ENCODE measurements at regions not wholly inside any gene's neighbourhood (a gene's known extent, or its start where the extent isn't known, plus 50 kb on each side); places are given as distances from the start of the nearest gene placed in this dataset.

GRCh38 chr15:99507504-99508310 is 58.1 kb upstream of the MEF2A start (continued):
- TF ChIP-seq HSF1 (IDR thresholded peaks at IDR 0.05; ENCODE audit: low read depth, low read length) = no peak

DNA sequence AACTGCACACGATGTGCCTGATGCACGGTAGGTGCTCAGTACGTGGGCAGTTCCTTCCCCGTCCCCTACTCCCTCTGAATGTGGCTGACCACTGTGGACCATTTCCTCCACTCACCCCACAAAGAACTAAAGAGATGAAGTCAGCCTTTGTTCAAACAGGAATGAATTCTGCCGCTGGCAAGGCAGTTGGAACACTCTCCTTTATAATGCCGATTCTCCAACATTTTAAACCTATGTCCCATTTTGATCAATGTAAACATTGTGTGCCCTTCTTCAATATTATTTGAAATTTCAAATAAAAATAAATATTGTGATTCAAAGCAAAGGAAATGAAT is 57.5 kb upstream of the MEF2A start:
- peak overlapping the region; percentile 82 for H2AFZ ChIP-seq (ENCODE audit: control insufficient read depth, low read depth, low read length)
- H3K9ac ChIP-seq (ENCODE audit: control insufficient read depth, insufficient read depth, low read length) = peak overlapping the region; percentile 60; the same call in 1 of the 2 replicates
- no peaks in the 10 kb centered on the region for H4K20me1 ChIP-seq (ENCODE audit: control insufficient read depth, insufficient read depth)
- H3K4me1 ChIP-seq (ENCODE audit: control insufficient read depth, insufficient read depth, low read length) = peaks cover 88% of the 10 kb centered on the region
- no peak for DNase-seq (ENCODE audit: low read depth, low spot score)
- peak overlapping the region; percentile 91 for H3K4me2 ChIP-seq (ENCODE audit: control insufficient read depth, insufficient read depth)
- FAIRE-seq = no peak
- WGBS (ENCODE audit: insufficient coverage, insufficient replicate concordance, low lambda C conversion rate, missing lambda C conversion rate) = 14% methylated on average over 6 of the region's 6 CpGs
- peak overlapping the region; percentile 74 for H3K27ac ChIP-seq (ENCODE audit: control insufficient read depth, insufficient read depth)
- BruUV-seq (replicated peaks) = no TSS peak
- intact Hi-C loops (cut with micrococcal nuclease; ENCODE audit: unreplicated experiment) (no loop called here), in situ Hi-C loops (cut with MboI) (loop anchor here (25.0 kb wide), 1 partner anchor 1429 kb away; no protein-coding TSS in a partner anchor)
- TF ChIP-seq NFYA (IDR thresholded peaks at IDR 0.05; ENCODE audit: borderline replicate concordance, low read depth, low read length) = no peak
- TF ChIP-seq NKRF (conservative IDR thresholded peaks at IDR 0.05) = no peak
- 0 out of 2 replicates have a peak, but pooled peaks have one; percentile 57 for TF ChIP-seq MLLT1 (IDR thresholded peaks at IDR 0.05)
- no peak overlapping the region for H3K4me3 ChIP-seq
- no peak for ATAC-seq
- RAD21 ChIA-PET (ENCODE audit: unreplicated experiment) = interaction anchor here (1.4 to 2.7 kb wide), 3 partner anchors 59 to 196 kb away, joined by 7 to 24 read pairs (median 15); no protein-coding TSS in a partner anchor
- no peaks in the 10 kb centered on the region for H3K36me3 ChIP-seq (ENCODE audit: control insufficient read depth in 2 of 2, insufficient read depth in 2 of 2, low read length in 1 of 2)
- POLR2A ChIA-PET = no interaction called here
- CTCF ChIA-PET = no interaction called here
- peaks cover 2% of the 10 kb centered on the region; the same call in 2 of the 3 replicates for H3K9me3 ChIP-seq (replicated peaks; ENCODE audit: control insufficient read depth, insufficient read depth, low read length)
- SMC1A ChIA-PET (ENCODE audit: uncharacterized antibody, unreplicated experiment) = interaction anchor here (0.9 to 2.2 kb wide), 3 partner anchors 54 to 196 kb away, joined by 3 to 19 read pairs (median 10); no protein-coding TSS in a partner anchor
- H3K27me3 ChIP-seq (replicated peaks in 1 of 2; ENCODE audit: control insufficient read depth in 2 of 2, insufficient read depth in 2 of 2, low read length in 1 of 2) = no peaks in the 10 kb centered on the region
- peaks cover 3% of the 10 kb centered on the region for H3K79me2 ChIP-seq (ENCODE audit: control insufficient read depth, insufficient read depth, low read length)
